MCF 10A (cell line): ENCODE measurements at regions not wholly inside any gene's neighbourhood (a gene's known extent, or its start where the extent isn't known, plus 50 kb on each side); places are given as distances from the start of the nearest gene placed in this dataset.

Source experiments
- BruUV-seq: library from RNA; stranded (reverse); fragments of 400-500 nt; replicated peaks from 2 replicates; lab custom pipeline; 2021; lab: Mats Ljungman, UMichigan
- CTCF ChIA-PET: fragments of 300-600 bp; sonication (Branson Sonifier 250); formaldehyde crosslinking; extraction: SDS; loops from one replicate; lab custom pipeline; 2021; ENCODE audit warnings: antibody characterized with exemption, inconsistent platforms; lab: Yijun Ruan, JAX
- POLR2A ChIA-PET: fragments of 300-600, 350-650 bp; sonication (Branson Sonifier 250); formaldehyde crosslinking; extraction: SDS; loops from one replicate; lab custom pipeline; 2020; ENCODE audit warnings: antibody characterized with exemption, inconsistent platforms; lab: Yijun Ruan, JAX
- DNase-seq: peaks from one replicate; pipeline ENCODE4 v3.0.0-alpha.2; 2018; ENCODE audit not compliant: unreplicated experiment
- H3K27ac Mint-ChIP-seq: one replicate; pipeline ENCODE4 v1.8.0; 2022; ENCODE audit warnings: mild to moderate bottlenecking, low read depth, mixed read lengths; ENCODE audit not compliant: unreplicated experiment
- H3K27me3 Mint-ChIP-seq: one replicate; pipeline ENCODE4 v1.8.0; 2022; ENCODE audit warnings: mixed read lengths; ENCODE audit not compliant: insufficient read depth, unreplicated experiment
- H3K36me3 Mint-ChIP-seq: one replicate; pipeline ENCODE4 v1.8.0; 2022; ENCODE audit warnings: mild to moderate bottlenecking, moderate library complexity, mixed read lengths; ENCODE audit not compliant: insufficient read depth, unreplicated experiment
- H3K4me1 Mint-ChIP-seq: one replicate; pipeline ENCODE4 v1.8.0; 2022; ENCODE audit warnings: mixed read lengths; ENCODE audit not compliant: insufficient read depth, unreplicated experiment
- H3K4me3 Mint-ChIP-seq: one replicate; pipeline ENCODE4 v1.8.0; 2022; ENCODE audit warnings: mild to moderate bottlenecking, moderate library complexity, mixed read lengths; ENCODE audit not compliant: unreplicated experiment
- H3K9me3 Mint-ChIP-seq: one replicate; pipeline ENCODE4 v1.8.0; 2022; ENCODE audit warnings: mixed read lengths; ENCODE audit not compliant: unreplicated experiment
- CTCF ChIP-seq: fragments of 200-600 bp; IDR thresholded peaks from one replicate; pipeline ENCODE4 v1.8.0; 2022; ENCODE audit warnings: antibody characterized with exemption, mild to moderate bottlenecking; ENCODE audit not compliant: unreplicated experiment
- intact Hi-C: fragments of 100-400 bp; cut with micrococcal nuclease; formaldehyde crosslinking; loops from 2 replicates; pipeline ENCODE4 v1.14.1; 2022

GRCh38 chr2:186949726-186950256 lies 100.8 kb upstream of the ZSWIM2 start:
- TF ChIP-seq CTCF: no peak
- intact Hi-C loops: no loop called here
- no TSS peak for BruUV-seq
- no peaks in the 10 kb centered on the region for H3K9me3 Mint-ChIP-seq
- H3K27me3 Mint-ChIP-seq: no peaks in the 10 kb centered on the region
- H3K27ac Mint-ChIP-seq: no peak overlapping the region
- no peak overlapping the region for H3K4me3 Mint-ChIP-seq
- no peak for DNase-seq
- ChIA-PET POLR2A (no interaction called here), CTCF (interaction anchor here (0.6 kb wide), 1 partner anchor 15 kb away, joined by 3 read pairs; no protein-coding TSS in a partner anchor)
- H3K4me1 Mint-ChIP-seq: peaks cover 5% of the 10 kb centered on the region
- H3K36me3 Mint-ChIP-seq: no peaks in the 10 kb centered on the region

- H3K27ac Mint-ChIP-seq: no peak overlapping the region
- TF ChIP-seq CTCF: no peak
- H3K9me3 Mint-ChIP-seq: no peaks in the 10 kb centered on the region
- H3K4me3 Mint-ChIP-seq: no peak overlapping the region
- CTCF ChIA-PET: no interaction called here
- DNase-seq: no peak
- POLR2A ChIA-PET: no interaction called here
- no peaks in the 10 kb centered on the region for H3K36me3 Mint-ChIP-seq
- H3K27me3 Mint-ChIP-seq: no peaks in the 10 kb centered on the region
- intact Hi-C loops: no loop called here
- peaks cover 5% of the 10 kb centered on the region for H3K4me1 Mint-ChIP-seq
- no TSS peak for BruUV-seq
These were observed 98.5 kb upstream of the ZSWIM2 start for GRCh38 chr2:186947516-186947915.

- Mint-ChIP-seq H3K36me3 (no peaks in the 10 kb centered on the region), H3K4me3 (no peak overlapping the region), H3K27me3 (no peaks in the 10 kb centered on the region), H3K4me1 (peaks cover 5% of the 10 kb centered on the region), H3K9me3 (no peaks in the 10 kb centered on the region), H3K27ac (no peak overlapping the region)
- CTCF ChIA-PET: interaction anchor here (0.7 to 1.1 kb wide), 2 partner anchors 9 to 260 kb away, joined by 3 to 4 read pairs; no protein-coding TSS in a partner anchor
- no TSS peak for BruUV-seq
- no peak for TF ChIP-seq CTCF
- DNase-seq: no peak
- POLR2A ChIA-PET: no interaction called here
- intact Hi-C loops: no loop called here
These were observed 98.0 kb upstream of the ZSWIM2 start for GRCh38 chr2:186946896-186947467.

GRCh38 chr2:186941853-186942252 lies 92.9 kb upstream of the ZSWIM2 start:
- intact Hi-C loops: no loop called here
- Mint-ChIP-seq H3K4me1 (no peaks in the 10 kb centered on the region), H3K9me3 (no peaks in the 10 kb centered on the region), H3K27me3 (no peaks in the 10 kb centered on the region), H3K4me3 (no peak overlapping the region), H3K27ac (no peak overlapping the region), H3K36me3 (no peaks in the 10 kb centered on the region)
- no peak for DNase-seq
- TF ChIP-seq CTCF: no peak
- CTCF ChIA-PET: interaction anchor here (0.9 kb wide), 1 partner anchor 9 kb away, joined by 3 read pairs; no protein-coding TSS in a partner anchor
- POLR2A ChIA-PET: no interaction called here
- BruUV-seq: no TSS peak
